ACC112 (cell line): ENCODE measurements at regions not wholly inside any gene's neighbourhood (a gene's known extent, or its start where the extent isn't known, plus 50 kb on each side); places are given as distances from the start of the nearest gene placed in this dataset.
"Not testable (repeated sequence)": the region's sequence is repeated elsewhere in the genome, so short reads cannot be mapped to it uniquely, and the experiment has no call there.

Experiments used
- H2AFZ ChIP-seq: fragments of 200-600 bp; sonication (generic); one replicate; pipeline ENCODE4 v1.6.0; 2017; ENCODE audit warnings: antibody characterized with exemption, low read length; ENCODE audit not compliant: unreplicated experiment
- H3K27ac ChIP-seq: fragments of 200-600 bp; sonication (generic); 2 replicates; pipeline ENCODE4 v1.5.1; 2014; ENCODE audit warnings: low read depth, mild to moderate bottlenecking, antibody characterized with exemption, low read length, moderate library complexity
- H3K27me3 ChIP-seq: fragments of 200-600 bp; sonication (generic); 2 replicates; pipeline ENCODE4 v1.6.1; 2014; ENCODE audit warnings: mild to moderate bottlenecking, antibody characterized with exemption, low read length, moderate library complexity, mixed read lengths; ENCODE audit not compliant: insufficient read depth
- H3K36me3 ChIP-seq: fragments of 200-600 bp; sonication (generic); 2 replicates; pipeline ENCODE4 v1.6.1; 2016; ENCODE audit warnings: mild to moderate bottlenecking, antibody characterized with exemption, low read length, moderate library complexity, mixed read lengths; ENCODE audit not compliant: insufficient read depth
- H3K4me1 ChIP-seq: fragments of 200-600 bp; sonication (generic); one replicate; pipeline ENCODE4 v1.6.1; 2016; ENCODE audit warnings: low read length, mixed read lengths; ENCODE audit not compliant: insufficient read depth, unreplicated experiment, control insufficient read depth
- H3K4me3 ChIP-seq: fragments of 200-600 bp; sonication (generic); 2 replicates; pipeline ENCODE4 v1.5.1; 2014; ENCODE audit warnings: mild to moderate bottlenecking, low read depth, low read length
- H3K79me2 ChIP-seq: fragments of 200-600 bp; sonication (generic); one replicate; pipeline ENCODE4 v1.6.0; 2016; ENCODE audit warnings: low read length; ENCODE audit not compliant: control insufficient read depth, unreplicated experiment, insufficient read depth

DNA sequence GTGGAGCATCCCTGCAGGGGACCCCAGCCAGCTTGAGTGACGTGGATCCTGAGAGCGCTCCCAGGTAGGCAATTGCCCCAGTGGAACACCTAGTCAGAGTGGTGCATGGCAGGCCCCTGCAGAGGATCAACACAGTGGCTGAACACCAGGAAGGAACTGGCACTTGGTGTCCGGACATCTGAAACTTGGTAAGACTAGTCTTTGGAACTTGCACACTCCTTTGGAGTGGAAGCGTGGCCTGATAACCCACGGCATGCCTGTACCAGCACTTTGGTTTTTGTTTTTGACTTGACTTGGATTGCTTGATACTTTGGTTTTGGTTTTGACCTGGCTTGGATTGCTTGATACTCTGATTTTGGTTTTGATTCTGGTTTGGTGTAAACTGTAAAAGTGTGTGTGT is 69.9 kb upstream of the RAP1B start:
- H3K27me3 ChIP-seq, H3K4me3 ChIP-seq, H3K79me2 ChIP-seq, H3K36me3 ChIP-seq, H2AFZ ChIP-seq, H3K27ac ChIP-seq: not testable (repeated sequence)
- peaks cover 20% of the 10 kb centered on the region for H3K4me1 ChIP-seq

DNA sequence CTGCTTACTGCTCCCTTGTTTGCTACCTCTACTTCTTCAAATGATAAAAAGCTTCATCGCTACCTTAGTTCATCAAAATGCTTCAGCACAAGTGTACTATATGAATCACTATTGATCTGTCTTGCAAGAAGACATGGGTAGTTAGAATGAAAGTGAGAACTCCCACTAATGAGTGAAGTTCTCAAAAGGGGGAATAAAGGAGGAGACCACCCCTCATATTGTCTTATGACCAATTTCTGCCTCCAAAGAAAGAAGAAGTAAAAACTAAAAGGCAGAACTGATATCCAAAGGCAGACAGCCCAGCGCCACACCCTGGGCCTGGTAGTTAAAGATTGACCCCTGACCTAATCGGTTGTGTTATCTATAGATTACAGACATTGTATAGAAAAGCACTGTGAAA is 63.4 kb upstream of the RAP1B start:
- not testable (repeated sequence) for H3K4me1 ChIP-seq, H3K4me3 ChIP-seq, H3K27me3 ChIP-seq

DNA sequence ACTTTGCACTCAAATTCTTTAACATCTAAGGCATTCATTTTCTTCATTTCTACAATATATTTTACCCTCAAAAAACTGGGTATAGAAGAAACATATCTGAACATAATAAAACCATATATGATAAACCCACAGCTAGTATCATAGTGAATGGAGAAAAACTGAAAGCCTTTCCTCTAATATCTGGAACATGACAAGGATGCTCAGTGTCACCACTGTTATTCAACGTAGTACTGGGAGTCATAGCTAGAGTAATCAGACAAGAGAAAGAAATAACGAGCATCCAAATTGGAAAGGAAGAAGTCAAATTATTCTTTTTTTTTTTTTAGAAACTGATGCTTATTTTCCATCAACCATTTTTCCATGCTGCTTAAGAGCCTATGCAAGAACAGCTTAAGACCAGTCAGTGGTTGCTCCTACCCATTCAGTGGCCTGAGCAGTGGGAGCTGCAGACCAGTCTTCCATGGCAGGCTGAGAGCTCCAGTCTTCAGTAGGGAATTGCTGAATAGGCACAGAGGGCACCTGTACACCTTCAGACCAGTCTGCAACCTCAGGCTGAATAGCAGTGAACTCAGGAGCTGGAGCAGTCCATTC is 58.0 kb upstream of the RAP1B start:
- not testable (repeated sequence) for H3K4me1 ChIP-seq, H3K79me2 ChIP-seq, H3K27me3 ChIP-seq, H3K4me3 ChIP-seq, H3K27ac ChIP-seq, H3K36me3 ChIP-seq, H2AFZ ChIP-seq

More for the DNA sequence above, 63.4 kb upstream of the RAP1B start:
- H2AFZ ChIP-seq, H3K36me3 ChIP-seq, H3K27ac ChIP-seq, H3K79me2 ChIP-seq: not testable (repeated sequence)

DNA sequence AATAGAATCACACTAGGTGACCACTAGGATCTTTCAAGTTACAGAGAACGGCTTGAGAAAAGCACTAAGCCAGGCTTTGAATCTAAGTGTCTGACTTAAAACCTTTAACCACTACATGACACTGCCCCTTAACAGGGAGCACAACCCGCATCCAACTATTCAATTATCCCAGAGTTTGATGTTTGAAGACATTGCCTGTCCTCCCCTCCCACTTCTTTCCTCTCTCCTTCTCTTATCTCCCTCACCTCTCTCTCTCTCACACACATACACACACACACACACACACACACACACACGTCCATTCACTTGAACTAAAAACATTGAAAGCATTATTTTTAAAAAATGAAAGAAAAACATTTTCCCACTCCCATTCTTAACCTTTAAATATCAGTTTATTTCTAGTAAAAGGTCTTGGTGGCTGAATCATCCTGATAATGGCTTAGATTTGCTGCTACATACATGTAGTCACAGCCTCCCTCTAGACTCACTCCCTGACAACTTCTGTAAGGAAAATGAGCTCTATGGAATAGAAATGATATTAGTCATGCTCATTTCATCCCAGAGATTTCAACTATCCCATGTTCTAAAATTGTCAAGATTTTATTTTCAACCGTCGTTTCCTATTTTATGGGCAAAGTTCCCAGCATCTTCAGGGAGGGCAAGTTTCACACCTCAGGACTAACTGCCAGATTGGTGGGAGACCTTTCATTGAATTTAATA is 53.5 kb upstream of the RAP1B start:
- Histone ChIP-seq H2AFZ (peak overlapping the region; percentile 77), H3K4me3 (no peak overlapping the region; the same call in 1 of the 2 replicates), H3K36me3 (no peaks in the 10 kb centered on the region), H3K4me1 (peaks cover 26% of the 10 kb centered on the region), H3K27ac (peak overlapping the region; percentile 67), H3K27me3 (no peaks in the 10 kb centered on the region), H3K79me2 (no peaks in the 10 kb centered on the region)

GRCh38 chr12:68559246-68559645 is 51.5 kb upstream of the RAP1B start:
- peaks cover 26% of the 10 kb centered on the region for H3K4me1 ChIP-seq
- no peaks in the 10 kb centered on the region for H3K79me2 ChIP-seq
- no peaks in the 10 kb centered on the region for H3K27me3 ChIP-seq

DNA sequence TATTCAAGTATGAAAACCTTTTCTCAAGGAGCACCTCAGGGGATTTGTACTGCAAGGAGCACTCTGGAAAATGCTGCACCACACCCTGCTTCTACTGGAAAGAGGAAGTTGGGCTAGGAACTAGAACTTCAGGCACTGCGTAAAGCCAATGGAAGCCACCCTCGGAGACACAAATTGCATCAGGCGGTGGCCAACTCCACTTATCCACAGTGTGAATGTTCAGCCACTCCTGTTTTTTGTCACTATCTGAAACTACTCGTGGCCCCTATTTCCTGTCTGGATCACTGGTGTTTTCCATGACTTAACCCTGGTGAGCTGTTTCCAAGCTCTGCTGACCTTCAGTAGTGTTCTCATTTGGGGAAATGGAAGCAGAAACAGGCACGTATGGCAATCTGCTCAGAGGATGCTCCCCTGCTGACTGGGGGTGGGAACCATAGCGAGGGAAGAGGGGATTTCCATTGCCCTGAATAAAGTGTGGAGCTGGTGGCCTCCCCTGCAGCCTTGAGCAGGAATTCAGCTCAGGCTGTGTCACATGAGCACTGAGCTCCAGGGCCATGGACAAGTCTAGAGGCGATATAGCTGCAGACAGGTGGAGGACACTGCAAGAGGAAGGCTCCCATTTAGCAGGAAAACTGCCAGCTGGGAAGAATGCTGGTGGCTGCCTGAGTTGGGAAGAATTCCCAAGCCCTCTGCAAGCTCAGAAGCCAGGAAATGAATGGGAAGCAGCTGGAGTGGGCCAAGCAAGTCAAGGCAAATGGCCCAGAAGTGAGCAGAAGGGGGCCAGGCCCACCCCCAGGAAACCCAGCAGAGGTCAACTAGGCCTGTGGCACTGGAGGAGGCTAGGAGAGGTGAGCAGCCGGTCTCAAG is 50.5 kb upstream of the RAP1B start:
- H3K79me2 ChIP-seq: no peaks in the 10 kb centered on the region
- no peak overlapping the region for H3K27ac ChIP-seq
- H3K27me3 ChIP-seq: no peaks in the 10 kb centered on the region
- H2AFZ ChIP-seq: no peak overlapping the region
- peaks cover 33% of the 10 kb centered on the region for H3K4me1 ChIP-seq
- H3K36me3 ChIP-seq: no peaks in the 10 kb centered on the region
- H3K4me3 ChIP-seq: no peak overlapping the region

More at GRCh38 chr12:68559246-68559645, 51.5 kb upstream of the RAP1B start:
- no peak overlapping the region for H2AFZ ChIP-seq
- H3K36me3 ChIP-seq: no peaks in the 10 kb centered on the region
- no peak overlapping the region for H3K27ac ChIP-seq
- no peak overlapping the region for H3K4me3 ChIP-seq

- H3K27ac ChIP-seq: no peak overlapping the region
- no peak overlapping the region for H2AFZ ChIP-seq
- H3K4me3 ChIP-seq: no peak overlapping the region
- H3K27me3 ChIP-seq: no peaks in the 10 kb centered on the region
- no peaks in the 10 kb centered on the region for H3K79me2 ChIP-seq
- no peaks in the 10 kb centered on the region for H3K36me3 ChIP-seq
- peaks cover 38% of the 10 kb centered on the region for H3K4me1 ChIP-seq
Measured at GRCh38 chr12:68560851-68561422, 49.8 kb upstream of the RAP1B start.
